SK-N-SH (cell line): ENCODE measurements at regions not wholly inside any gene's neighbourhood (a gene's known extent, or its start where the extent isn't known, plus 50 kb on each side); places are given as distances from the start of the nearest gene placed in this dataset.

ENCODE experiments used
- CTCF ChIP-seq: fragments of 200-600 bp; sonication (generic); IDR thresholded peaks from 2 replicates; pipeline ENCODE4 v1.6.1; 2017; ENCODE audit warnings: antibody characterized with exemption, mild to moderate bottlenecking, moderate library complexity
- GABPA ChIP-seq: IDR thresholded peaks from 2 replicates; pipeline ENCODE4 v1.4.0; 2012; ENCODE audit warnings: low read depth, mild to moderate bottlenecking
- JUND ChIP-seq: IDR thresholded peaks from 2 replicates; pipeline ENCODE4 v1.4.0; 2012
- POLR2AphosphoS5 ChIP-seq: IDR thresholded peaks from 2 replicates; pipeline ENCODE4 v1.6.1; 2012; ENCODE audit warnings: low read depth, low read length
- RAD21 ChIP-seq: IDR thresholded peaks from 2 replicates; pipeline ENCODE4 v1.6.1; 2012; ENCODE audit warnings: mild to moderate bottlenecking, low read length
- RFX5 ChIP-seq: IDR thresholded peaks from 2 replicates; pipeline ENCODE4 v1.6.1; 2012; ENCODE audit warnings: mild to moderate bottlenecking, improper control_type of control experiment, low read length
- SIN3A ChIP-seq: IDR thresholded peaks from 2 replicates; pipeline ENCODE4 v1.6.1; 2012; ENCODE audit warnings: low read depth, mild to moderate bottlenecking, low read length, moderate library complexity, borderline replicate concordance
- SMC3 ChIP-seq: IDR thresholded peaks from 2 replicates; pipeline ENCODE4 v1.6.1; 2012; ENCODE audit warnings: low read depth, low read length, improper control_type of control experiment
- TCF12 ChIP-seq: IDR thresholded peaks from 2 replicates; pipeline ENCODE4 v1.4.0; 2012
- TF ChIP-seq, protein P1 (sequence below): IDR thresholded peaks from 2 replicates; pipeline ENCODE4 v1.4.0; 2012; ENCODE audit warnings: low read depth, borderline replicate concordance
- TF ChIP-seq, protein P2 (sequence below): IDR thresholded peaks from 2 replicates; pipeline ENCODE4 v1.4.0; 2012; ENCODE audit warnings: low read depth

- TF ChIP-seq RFX5 (no peak), GABPA (no peak), SIN3A (no peak), CTCF (no peak), POLR2AphosphoS5 (no peak), TCF12 (no peak), JUND (no peak), RAD21 (no peak), SMC3 (no peak)
- TF ChIP-seq, protein P1, sequence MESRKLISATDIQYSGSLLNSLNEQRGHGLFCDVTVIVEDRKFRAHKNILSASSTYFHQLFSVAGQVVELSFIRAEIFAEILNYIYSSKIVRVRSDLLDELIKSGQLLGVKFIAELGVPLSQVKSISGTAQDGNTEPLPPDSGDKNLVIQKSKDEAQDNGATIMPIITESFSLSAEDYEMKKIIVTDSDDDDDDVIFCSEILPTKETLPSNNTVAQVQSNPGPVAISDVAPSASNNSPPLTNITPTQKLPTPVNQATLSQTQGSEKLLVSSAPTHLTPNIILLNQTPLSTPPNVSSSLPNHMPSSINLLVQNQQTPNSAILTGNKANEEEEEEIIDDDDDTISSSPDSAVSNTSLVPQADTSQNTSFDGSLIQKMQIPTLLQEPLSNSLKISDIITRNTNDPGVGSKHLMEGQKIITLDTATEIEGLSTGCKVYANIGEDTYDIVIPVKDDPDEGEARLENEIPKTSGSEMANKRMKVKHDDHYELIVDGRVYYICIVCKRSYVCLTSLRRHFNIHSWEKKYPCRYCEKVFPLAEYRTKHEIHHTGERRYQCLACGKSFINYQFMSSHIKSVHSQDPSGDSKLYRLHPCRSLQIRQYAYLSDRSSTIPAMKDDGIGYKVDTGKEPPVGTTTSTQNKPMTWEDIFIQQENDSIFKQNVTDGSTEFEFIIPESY: no peak
- TF ChIP-seq, protein P2, sequence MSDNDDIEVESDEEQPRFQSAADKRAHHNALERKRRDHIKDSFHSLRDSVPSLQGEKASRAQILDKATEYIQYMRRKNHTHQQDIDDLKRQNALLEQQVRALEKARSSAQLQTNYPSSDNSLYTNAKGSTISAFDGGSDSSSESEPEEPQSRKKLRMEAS: no peak
Observed at GRCh38 chr1:60458111-60458510, 384.5 kb upstream of the C1orf87 start.
